ENCODE measurements at regions not wholly inside any gene's neighbourhood (a gene's known extent, or its start where the extent isn't known, plus 50 kb on each side); places are given as distances from the start of the nearest gene placed in this dataset.

DNA sequence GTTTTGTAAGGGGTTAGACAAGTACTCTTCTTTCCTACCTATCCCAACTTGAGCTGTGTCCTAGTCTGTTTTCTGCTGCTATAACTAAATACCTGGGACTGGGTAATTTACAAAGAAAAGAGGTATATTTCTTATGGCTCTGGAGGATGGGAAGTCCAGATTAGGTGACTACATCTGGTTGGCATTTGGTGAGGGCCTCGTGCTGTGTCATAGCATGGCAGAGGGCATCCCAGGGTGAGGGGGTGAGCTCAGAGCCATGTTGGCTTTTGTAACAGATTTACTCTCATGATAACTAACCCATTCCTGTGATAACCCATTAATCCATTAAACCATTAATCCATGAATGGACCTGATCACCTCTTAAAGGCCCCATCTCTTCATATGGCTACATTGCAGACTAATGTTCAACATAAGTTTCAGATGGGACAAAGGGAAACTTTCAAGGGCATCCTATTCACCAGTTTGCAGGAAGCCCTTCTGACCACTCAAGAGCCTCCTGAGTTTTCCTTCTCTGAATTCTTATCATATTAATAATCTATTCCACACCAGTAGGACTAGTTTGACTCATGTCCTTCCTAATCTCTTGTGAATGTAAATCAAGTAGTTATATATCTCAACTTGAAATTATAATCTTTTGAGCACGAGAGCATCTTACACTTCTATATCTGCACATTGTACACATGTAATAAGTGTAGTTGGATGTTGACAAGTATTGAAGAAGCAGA, 185.7 kb upstream of the ZPLD1 start:
- TF ChIP-seq, protein P1, sequence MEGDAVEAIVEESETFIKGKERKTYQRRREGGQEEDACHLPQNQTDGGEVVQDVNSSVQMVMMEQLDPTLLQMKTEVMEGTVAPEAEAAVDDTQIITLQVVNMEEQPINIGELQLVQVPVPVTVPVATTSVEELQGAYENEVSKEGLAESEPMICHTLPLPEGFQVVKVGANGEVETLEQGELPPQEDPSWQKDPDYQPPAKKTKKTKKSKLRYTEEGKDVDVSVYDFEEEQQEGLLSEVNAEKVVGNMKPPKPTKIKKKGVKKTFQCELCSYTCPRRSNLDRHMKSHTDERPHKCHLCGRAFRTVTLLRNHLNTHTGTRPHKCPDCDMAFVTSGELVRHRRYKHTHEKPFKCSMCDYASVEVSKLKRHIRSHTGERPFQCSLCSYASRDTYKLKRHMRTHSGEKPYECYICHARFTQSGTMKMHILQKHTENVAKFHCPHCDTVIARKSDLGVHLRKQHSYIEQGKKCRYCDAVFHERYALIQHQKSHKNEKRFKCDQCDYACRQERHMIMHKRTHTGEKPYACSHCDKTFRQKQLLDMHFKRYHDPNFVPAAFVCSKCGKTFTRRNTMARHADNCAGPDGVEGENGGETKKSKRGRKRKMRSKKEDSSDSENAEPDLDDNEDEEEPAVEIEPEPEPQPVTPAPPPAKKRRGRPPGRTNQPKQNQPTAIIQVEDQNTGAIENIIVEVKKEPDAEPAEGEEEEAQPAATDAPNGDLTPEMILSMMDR (IDR thresholded peaks at IDR 0.05): no peak
- no peak for TF ChIP-seq POLR2A (IDR thresholded peaks at IDR 0.05)
- Histone ChIP-seq H3K9me3 (no peaks in the 10 kb centered on the region), H3K27ac (no peak overlapping the region), H3K4me3 (no peak overlapping the region), H3K36me3 (no peaks in the 10 kb centered on the region), H3K27me3 (no peaks in the 10 kb centered on the region), H3K4me1 (no peaks in the 10 kb centered on the region)
- no peak for DNase-seq

DNA sequence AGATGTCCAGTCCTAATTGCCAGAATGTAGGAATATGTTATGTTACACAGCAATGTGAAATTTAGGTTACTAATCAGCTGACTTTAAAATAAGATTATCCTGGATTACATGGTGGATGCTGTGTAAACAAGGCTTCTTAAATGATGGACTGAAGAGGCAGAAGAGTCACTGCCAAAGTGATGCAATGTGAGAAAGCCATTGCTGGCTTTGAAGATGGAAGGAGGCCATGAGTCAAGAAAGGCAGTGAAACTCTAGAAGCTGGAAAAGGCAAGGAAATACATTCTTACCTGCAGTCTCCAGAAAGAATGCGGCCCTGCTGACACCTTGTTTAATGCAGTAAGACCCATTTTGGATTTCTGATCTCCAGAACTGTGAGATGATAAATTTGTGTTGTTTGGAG, 179.1 kb upstream of the ZPLD1 start:
- TF ChIP-seq, protein P1 (IDR thresholded peaks at IDR 0.05): no peak
- TF ChIP-seq POLR2A (IDR thresholded peaks at IDR 0.05): no peak
- Histone ChIP-seq H3K4me3 (no peak overlapping the region), H3K27ac (no peak overlapping the region), H3K36me3 (no peaks in the 10 kb centered on the region), H3K4me1 (no peaks in the 10 kb centered on the region), H3K27me3 (no peaks in the 10 kb centered on the region), H3K9me3 (no peaks in the 10 kb centered on the region)
- DNase-seq: no peak

DNA sequence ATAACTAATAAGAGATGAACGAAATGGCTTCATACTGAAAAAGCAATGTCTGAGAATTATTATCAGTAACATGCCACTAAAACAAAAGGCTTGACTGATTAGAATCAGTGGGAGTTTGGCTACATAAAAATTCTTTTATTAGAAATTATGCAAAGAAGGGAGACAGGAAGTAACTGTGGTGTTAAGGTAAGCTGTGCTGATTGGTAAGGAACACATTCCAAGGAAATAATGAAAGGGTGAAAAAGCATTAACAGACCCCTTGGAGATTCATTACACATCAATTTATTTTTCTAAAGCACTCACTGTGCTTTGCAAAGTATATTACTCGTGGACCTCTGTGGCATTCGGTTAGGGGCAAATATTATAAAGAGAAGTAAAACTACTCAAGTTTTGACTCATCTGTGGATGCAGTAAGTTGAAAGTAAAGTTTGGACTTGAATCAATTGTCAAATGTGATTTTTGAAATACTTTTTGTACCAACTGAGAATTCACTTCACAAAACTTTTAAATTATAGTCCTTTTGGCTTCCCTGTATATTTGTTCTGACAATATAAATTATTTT, 176.1 kb upstream of the ZPLD1 start:
- TF ChIP-seq, protein P1 (IDR thresholded peaks at IDR 0.05): no peak
- no peak for TF ChIP-seq POLR2A (IDR thresholded peaks at IDR 0.05)
- no peak overlapping the region for H3K4me3 ChIP-seq
- H3K27ac ChIP-seq: no peak overlapping the region
- no peaks in the 10 kb centered on the region for H3K27me3 ChIP-seq
- H3K36me3 ChIP-seq: no peaks in the 10 kb centered on the region
- H3K9me3 ChIP-seq: no peaks in the 10 kb centered on the region
- no peak for DNase-seq
- H3K4me1 ChIP-seq: no peaks in the 10 kb centered on the region

DNA sequence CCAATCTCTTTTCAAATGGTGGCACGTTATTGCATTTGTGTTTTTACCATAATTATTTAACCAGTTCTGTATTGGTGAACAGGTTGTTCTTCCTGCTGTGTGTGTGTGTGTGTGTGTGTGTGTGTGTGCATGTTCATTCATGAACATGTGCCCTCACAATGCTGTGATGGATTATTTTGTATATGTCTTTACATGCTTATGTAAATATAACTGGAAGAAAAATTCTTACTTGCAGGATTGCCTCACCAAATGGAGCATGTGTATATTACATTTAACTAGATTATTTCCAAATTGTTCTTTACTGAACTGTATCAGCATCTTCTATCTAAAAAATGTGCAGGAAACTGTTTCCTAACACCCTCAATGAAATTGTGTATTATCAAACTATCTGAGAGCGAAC, 175.2 kb upstream of the ZPLD1 start:
- TF ChIP-seq, protein P1 (IDR thresholded peaks at IDR 0.05): no peak
- TF ChIP-seq POLR2A (IDR thresholded peaks at IDR 0.05): no peak

DNA sequence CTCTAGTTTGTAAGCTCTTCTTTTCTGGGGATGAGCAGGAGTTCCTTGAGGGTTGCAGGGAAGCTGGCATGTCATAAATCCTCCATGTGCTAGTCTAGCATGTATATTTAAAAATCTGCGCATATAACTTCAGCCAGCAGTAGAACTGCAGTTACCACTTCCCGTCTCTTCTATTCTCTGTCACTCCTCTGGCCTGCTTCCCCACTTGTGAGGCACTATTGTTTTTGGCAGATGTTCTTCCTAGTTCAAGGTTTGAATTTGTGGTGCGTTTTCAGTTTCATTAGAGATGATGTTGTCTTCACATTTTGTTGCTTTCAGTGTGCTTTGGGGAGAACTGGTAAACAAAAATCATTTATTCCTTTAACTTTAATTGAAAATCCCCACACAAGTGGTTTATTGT, 169.1 kb upstream of the ZPLD1 start:
- no peak overlapping the region for H3K4me3 ChIP-seq
- H3K27ac ChIP-seq: no peak overlapping the region
- TF ChIP-seq POLR2A (IDR thresholded peaks at IDR 0.05): no peak
- TF ChIP-seq, protein P1 (IDR thresholded peaks at IDR 0.05): no peak
- H3K4me1 ChIP-seq: no peaks in the 10 kb centered on the region
- H3K36me3 ChIP-seq: no peaks in the 10 kb centered on the region
- H3K27me3 ChIP-seq: no peaks in the 10 kb centered on the region
- DNase-seq: no peak
- no peaks in the 10 kb centered on the region for H3K9me3 ChIP-seq

More for the DNA sequence above, 175.2 kb upstream of the ZPLD1 start:
- H3K4me3 ChIP-seq: no peak overlapping the region
- H3K9me3 ChIP-seq: no peaks in the 10 kb centered on the region
- DNase-seq: no peak
- no peaks in the 10 kb centered on the region for H3K27me3 ChIP-seq
- H3K4me1 ChIP-seq: no peaks in the 10 kb centered on the region
- no peaks in the 10 kb centered on the region for H3K36me3 ChIP-seq
- H3K27ac ChIP-seq: no peak overlapping the region

Measured in Peyer's patch (tissue), 4 donors.